Fibroblast of mammary gland (primary cell): ENCODE measurements at regions not wholly inside any gene's neighbourhood (a gene's known extent, or its start where the extent isn't known, plus 50 kb on each side); places are given as distances from the start of the nearest gene placed in this dataset.

Experiments used
- DNase-seq: peaks from one replicate; pipeline ENCODE4 v3.0.0-alpha.2; 2010; ENCODE audit warnings: low read depth
- H3K4me3 ChIP-seq: 2 replicates; pipeline ENCODE4 v1.5.1; 2011; ENCODE audit warnings: low read depth, mild to moderate bottlenecking, low read length, moderate library complexity; ENCODE audit not compliant: control insufficient read depth
- TF ChIP-seq, protein P1 (sequence below): conservative IDR thresholded peaks from 2 replicates; pipeline ENCODE4 v1.5.1; 2011; ENCODE audit warnings: low read depth, low read length, inconsistent platforms; ENCODE audit not compliant: control insufficient read depth, insufficient read depth

- DNase-seq = peak; percentile 45
- H3K4me3 ChIP-seq = no peak overlapping the region
- TF ChIP-seq, protein P1, sequence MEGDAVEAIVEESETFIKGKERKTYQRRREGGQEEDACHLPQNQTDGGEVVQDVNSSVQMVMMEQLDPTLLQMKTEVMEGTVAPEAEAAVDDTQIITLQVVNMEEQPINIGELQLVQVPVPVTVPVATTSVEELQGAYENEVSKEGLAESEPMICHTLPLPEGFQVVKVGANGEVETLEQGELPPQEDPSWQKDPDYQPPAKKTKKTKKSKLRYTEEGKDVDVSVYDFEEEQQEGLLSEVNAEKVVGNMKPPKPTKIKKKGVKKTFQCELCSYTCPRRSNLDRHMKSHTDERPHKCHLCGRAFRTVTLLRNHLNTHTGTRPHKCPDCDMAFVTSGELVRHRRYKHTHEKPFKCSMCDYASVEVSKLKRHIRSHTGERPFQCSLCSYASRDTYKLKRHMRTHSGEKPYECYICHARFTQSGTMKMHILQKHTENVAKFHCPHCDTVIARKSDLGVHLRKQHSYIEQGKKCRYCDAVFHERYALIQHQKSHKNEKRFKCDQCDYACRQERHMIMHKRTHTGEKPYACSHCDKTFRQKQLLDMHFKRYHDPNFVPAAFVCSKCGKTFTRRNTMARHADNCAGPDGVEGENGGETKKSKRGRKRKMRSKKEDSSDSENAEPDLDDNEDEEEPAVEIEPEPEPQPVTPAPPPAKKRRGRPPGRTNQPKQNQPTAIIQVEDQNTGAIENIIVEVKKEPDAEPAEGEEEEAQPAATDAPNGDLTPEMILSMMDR = no peak
These were observed 101.2 kb downstream of the TMEM30B start for GRCh38 chr14:61179796-61180398.

- DNase-seq = peak; percentile 42
- TF ChIP-seq, protein P1 = no peak
- H3K4me3 ChIP-seq = no peak overlapping the region
These were observed 102.0 kb downstream of the TMEM30B start for GRCh38 chr14:61179061-61179690.

DNA sequence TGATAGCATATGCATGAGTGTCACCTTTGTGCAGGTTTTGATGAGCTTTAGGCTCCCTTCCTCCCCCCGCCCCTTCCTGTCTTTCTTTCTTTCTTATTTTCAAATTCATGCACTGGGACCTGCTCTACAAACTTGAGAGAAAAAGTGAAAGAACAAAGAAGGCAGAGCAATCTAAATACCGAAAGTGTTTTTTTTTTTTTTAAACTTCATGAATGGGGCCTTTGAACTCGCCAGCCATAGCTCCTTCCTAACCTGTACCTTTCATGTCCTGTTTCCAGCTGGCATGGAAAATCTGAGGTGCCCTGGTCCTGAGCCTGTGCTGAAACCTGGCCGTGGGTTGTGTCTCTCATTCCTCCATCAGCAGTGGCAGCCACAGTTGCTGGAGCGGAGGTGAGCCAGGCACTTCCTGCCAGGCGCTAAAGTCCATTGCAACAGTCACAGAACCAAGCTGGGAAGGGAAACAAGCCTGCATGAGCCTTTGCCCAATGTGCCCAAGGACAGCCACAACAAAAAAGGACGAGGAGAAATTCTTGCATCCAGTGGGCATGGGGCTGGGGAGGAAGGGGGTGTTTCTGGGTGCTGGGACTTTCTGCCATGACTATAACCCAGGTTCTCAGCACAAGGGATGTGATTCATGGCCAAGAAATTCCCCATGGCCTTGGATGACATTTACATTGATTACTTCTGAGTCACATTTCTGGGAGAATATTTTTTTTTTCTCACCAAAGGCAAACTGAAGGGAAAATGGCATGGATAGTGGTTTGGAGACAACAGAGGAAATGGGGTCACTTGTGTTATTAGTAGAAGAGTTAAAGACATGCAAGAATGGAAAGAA is 102.7 kb downstream of the TMEM30B start:
- H3K4me3 ChIP-seq = no peak overlapping the region
- TF ChIP-seq, protein P1 = no peak
- DNase-seq = peak; percentile 98

- TF ChIP-seq, protein P1 = no peak
- DNase-seq = no peak
- no peak overlapping the region for H3K4me3 ChIP-seq
These were observed 103.6 kb downstream of the TMEM30B start for GRCh38 chr14:61177279-61178225.

GRCh38 chr14:61176686-61177085 is 104.5 kb downstream of the TMEM30B start:
- TF ChIP-seq, protein P1 = no peak
- no peak overlapping the region for H3K4me3 ChIP-seq
- no peak for DNase-seq

- TF ChIP-seq, protein P1 = no peak
- no peak overlapping the region for H3K4me3 ChIP-seq
- DNase-seq = peak; percentile 75
These were observed 106.2 kb downstream of the TMEM30B start for GRCh38 chr14:61174987-61175386.
